Testis (tissue), 2 donors: ENCODE measurements at regions not wholly inside any gene's neighbourhood (a gene's known extent, or its start where the extent isn't known, plus 50 kb on each side); places are given as distances from the start of the nearest gene placed in this dataset.

Experiments
- POLR2A ChIP-seq: fragments of 450-650 bp; IDR thresholded peaks from one replicate; pipeline ENCODE4 v1.6.1; 2017; ENCODE audit warnings: antibody characterized with exemption, mild to moderate bottlenecking, moderate library complexity
- TF ChIP-seq, protein P1 (sequence below), 3 experiments: fragments of 450-650 bp in 2 of 3; fragments of 200-600 bp in 1 of 3; sonication (generic) in 1 of 3; IDR thresholded peaks; one replicate each; pipeline ENCODE4 v1.5.1; 2016 to 2019; ENCODE audit warnings: antibody characterized with exemption in 3 of 3, mild to moderate bottlenecking in 2 of 3, moderate library complexity in 1 of 3

GRCh38 chr1:143611159-143611558, 360.6 kb downstream of the FAM72C start:
- TF ChIP-seq, protein P1, sequence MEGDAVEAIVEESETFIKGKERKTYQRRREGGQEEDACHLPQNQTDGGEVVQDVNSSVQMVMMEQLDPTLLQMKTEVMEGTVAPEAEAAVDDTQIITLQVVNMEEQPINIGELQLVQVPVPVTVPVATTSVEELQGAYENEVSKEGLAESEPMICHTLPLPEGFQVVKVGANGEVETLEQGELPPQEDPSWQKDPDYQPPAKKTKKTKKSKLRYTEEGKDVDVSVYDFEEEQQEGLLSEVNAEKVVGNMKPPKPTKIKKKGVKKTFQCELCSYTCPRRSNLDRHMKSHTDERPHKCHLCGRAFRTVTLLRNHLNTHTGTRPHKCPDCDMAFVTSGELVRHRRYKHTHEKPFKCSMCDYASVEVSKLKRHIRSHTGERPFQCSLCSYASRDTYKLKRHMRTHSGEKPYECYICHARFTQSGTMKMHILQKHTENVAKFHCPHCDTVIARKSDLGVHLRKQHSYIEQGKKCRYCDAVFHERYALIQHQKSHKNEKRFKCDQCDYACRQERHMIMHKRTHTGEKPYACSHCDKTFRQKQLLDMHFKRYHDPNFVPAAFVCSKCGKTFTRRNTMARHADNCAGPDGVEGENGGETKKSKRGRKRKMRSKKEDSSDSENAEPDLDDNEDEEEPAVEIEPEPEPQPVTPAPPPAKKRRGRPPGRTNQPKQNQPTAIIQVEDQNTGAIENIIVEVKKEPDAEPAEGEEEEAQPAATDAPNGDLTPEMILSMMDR (IDR thresholded peaks at IDR 0.05), result no peak
- TF ChIP-seq POLR2A, result no peak
